ENCODE measurements at regions not wholly inside any gene's neighbourhood (a gene's known extent, or its start where the extent isn't known, plus 50 kb on each side); places are given as distances from the start of the nearest gene placed in this dataset.

DNA sequence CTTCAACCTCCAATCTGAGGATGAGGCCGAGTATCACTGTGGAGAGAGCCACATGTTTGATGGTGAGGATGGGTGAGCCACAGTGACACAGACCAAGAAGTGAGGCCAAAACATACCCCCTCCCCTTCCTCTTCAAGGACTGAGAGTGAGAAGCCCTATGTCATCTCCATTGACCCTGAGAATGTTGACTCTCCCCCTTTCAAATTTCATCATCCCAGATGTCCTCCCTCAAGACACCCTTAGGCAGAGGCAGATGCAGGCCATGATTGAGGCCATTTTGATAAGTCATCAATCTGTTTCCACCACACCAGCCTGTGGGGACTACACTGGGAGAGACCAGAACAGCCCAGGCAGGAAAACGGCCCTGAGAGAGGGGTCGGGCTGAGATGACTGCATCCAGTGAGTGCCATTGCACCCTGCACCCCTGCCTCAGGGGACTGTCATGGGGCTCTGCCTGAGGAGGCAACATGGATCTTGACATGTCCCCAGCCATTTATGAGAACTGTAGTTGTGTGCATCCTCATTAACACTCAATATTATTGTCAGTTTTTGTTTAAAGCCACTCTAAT, 84.2 kb upstream of the IGLL5 start:
- H3K4me1 Mint-ChIP-seq = peaks cover 6% of the 10 kb centered on the region
- H3K9me3 Mint-ChIP-seq = no peaks in the 10 kb centered on the region
- peaks cover 91% of the 10 kb centered on the region for H3K27me3 Mint-ChIP-seq (ENCODE audit: low read depth)
- DNase-seq (ENCODE audit: low read depth, low spot score) = no peak
- no peaks in the 10 kb centered on the region for H3K36me3 Mint-ChIP-seq (ENCODE audit: low read depth)
- H3K4me3 Mint-ChIP-seq = no peak overlapping the region
- H3K27ac Mint-ChIP-seq (ENCODE audit: unreplicated experiment) = no peak overlapping the region
- TF ChIP-seq, protein P1, sequence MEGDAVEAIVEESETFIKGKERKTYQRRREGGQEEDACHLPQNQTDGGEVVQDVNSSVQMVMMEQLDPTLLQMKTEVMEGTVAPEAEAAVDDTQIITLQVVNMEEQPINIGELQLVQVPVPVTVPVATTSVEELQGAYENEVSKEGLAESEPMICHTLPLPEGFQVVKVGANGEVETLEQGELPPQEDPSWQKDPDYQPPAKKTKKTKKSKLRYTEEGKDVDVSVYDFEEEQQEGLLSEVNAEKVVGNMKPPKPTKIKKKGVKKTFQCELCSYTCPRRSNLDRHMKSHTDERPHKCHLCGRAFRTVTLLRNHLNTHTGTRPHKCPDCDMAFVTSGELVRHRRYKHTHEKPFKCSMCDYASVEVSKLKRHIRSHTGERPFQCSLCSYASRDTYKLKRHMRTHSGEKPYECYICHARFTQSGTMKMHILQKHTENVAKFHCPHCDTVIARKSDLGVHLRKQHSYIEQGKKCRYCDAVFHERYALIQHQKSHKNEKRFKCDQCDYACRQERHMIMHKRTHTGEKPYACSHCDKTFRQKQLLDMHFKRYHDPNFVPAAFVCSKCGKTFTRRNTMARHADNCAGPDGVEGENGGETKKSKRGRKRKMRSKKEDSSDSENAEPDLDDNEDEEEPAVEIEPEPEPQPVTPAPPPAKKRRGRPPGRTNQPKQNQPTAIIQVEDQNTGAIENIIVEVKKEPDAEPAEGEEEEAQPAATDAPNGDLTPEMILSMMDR (conservative IDR thresholded peaks at IDR 0.05) = no peak

DNA sequence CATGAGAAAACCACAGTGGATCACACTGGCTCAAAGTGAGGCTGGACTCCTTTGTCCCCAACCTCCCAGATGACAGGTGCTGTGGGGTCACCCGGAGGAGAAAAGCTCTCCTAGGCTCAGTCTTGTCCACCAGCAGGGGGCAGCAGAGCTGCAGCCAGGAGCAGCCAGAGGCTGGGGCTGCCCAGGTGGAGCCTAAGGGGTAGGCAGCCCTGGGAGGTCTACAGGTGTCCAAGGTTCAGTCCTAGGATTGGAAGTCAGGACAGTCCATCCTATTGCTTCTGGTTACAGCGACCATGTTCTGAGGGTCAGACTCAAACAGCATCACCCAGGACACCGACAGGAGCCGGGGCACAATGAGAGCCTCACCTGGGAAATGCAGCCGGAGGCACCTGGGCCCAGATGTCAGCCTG, 77.6 kb upstream of the IGLL5 start:
- Mint-ChIP-seq H3K9me3 (no peaks in the 10 kb centered on the region), H3K36me3 (ENCODE audit: low read depth) (no peaks in the 10 kb centered on the region), H3K27ac (ENCODE audit: unreplicated experiment) (no peak overlapping the region), H3K4me1 (peaks cover 12% of the 10 kb centered on the region), H3K4me3 (no peak overlapping the region), H3K27me3 (ENCODE audit: low read depth) (peaks cover 74% of the 10 kb centered on the region)
- peak; percentile 59 for DNase-seq (ENCODE audit: low read depth, low spot score)
- TF ChIP-seq, protein P1 (conservative IDR thresholded peaks at IDR 0.05) = peak; percentile 76

DNA sequence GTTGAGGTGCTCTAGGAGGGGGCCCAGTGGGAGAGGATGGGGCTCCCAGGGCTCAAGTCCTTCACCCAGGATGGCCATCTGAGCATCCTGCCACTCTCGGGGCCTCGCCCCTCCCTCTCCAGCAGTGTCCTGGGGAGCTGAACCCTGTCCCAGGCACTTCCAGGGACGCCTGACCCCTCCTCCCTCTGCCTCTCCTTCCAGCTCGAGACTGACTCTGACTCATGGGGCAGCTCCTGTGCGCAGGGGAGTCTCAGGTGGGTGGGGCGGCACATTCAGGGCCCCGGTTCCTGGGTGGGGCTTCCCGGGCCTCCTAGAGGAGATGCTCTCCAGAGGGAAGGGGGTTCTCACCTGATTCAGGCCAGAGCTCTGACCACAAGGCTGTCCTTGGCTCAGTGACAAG, 77.1 kb upstream of the IGLL5 start:
- Mint-ChIP-seq H3K36me3 (ENCODE audit: low read depth) (no peaks in the 10 kb centered on the region), H3K9me3 (no peaks in the 10 kb centered on the region), H3K4me3 (no peak overlapping the region), H3K27me3 (ENCODE audit: low read depth) (peaks cover 70% of the 10 kb centered on the region), H3K4me1 (peaks cover 12% of the 10 kb centered on the region), H3K27ac (ENCODE audit: unreplicated experiment) (no peak overlapping the region)
- TF ChIP-seq, protein P1 (conservative IDR thresholded peaks at IDR 0.05) = no peak
- no peak for DNase-seq (ENCODE audit: low read depth, low spot score)

DNA sequence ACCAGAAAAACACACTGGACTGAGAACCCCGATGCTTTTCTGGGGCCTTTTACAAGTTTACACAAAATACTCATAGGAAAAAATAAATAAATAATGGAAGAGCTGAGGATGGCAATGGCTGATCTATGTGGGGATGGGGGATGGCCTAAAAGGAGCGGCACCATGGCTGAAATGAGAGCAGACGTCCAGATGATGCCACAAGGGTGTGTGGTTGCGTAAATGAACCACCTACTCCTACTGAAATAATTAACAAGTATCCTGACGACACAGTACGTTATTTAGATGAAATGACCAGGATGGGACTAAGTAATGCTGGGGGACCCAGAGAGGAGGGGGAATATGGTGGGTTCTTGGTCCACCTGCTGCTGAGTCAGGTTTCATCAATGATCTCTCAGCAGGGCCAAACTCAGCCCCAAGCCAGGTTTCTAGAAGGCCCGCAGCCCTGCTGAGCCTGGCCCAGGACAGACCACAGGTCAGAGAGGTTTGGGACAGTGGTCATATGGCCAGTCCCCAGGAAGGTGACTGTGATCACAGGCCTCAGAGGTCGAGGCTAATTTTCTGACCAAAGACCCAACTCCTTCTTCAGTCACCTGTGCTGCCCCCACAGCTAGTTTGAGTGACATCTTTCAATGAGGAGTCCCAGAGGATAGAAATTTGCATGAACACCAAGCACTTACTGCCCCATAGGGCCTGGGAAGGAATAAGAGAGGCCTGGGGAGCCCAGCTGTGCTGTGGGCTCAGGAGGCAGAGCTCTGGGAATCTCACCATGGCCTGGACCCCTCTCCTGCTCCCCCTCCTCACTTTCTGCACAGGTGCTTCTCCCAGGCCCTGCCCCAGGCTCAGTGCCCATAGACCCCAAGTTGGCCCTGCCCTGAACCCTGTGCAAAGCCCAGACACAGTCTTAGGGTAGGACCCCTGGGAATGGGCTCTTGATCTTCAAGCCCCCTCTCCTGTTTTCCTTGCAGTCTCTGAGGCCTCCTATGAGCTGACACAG, 76.3 kb upstream of the IGLL5 start:
- Mint-ChIP-seq H3K27ac (ENCODE audit: unreplicated experiment) (no peak overlapping the region), H3K36me3 (ENCODE audit: low read depth) (no peaks in the 10 kb centered on the region), H3K4me1 (peaks cover 12% of the 10 kb centered on the region), H3K27me3 (ENCODE audit: low read depth) (peaks cover 70% of the 10 kb centered on the region), H3K4me3 (no peak overlapping the region), H3K9me3 (no peaks in the 10 kb centered on the region)
- no peak for DNase-seq (ENCODE audit: low read depth, low spot score)
- TF ChIP-seq, protein P1 (conservative IDR thresholded peaks at IDR 0.05) = no peak

DNA sequence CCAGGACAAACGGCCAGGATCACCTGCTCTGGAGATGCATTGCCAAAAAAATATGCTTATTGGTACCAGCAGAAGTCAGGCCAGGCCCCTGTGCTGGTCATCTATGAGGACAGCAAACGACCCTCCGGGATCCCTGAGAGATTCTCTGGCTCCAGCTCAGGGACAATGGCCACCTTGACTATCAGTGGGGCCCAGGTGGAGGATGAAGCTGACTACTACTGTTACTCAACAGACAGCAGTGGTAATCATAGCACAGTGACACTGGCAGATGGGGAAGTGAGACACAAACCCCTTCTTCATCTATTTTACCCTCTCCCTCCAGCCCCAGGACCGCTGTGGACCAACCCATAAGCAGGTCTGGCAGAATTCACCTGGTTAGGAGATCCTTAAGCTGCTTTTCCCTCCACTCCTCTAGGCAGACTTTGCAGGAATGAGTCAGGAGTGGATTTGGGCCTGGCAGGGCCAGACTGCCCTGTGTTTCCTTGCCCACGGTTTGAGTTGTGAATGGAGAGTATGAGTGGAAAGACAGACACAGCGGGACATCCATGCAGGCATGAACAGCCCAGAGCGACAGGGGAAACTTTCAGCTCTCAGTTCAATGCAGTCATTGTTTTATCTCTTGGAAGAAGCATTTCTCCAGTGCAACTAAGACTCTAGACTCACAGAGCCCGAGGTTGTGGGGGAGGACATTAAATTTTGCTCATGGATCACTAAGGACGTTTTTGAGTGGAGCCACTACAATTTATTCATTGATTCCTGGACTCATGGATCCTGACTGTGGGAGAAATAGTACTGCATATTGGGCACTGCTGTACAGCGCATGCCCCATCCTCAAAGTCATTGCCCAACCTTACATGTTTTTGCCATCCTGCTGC, 75.3 kb upstream of the IGLL5 start:
- H3K4me3 Mint-ChIP-seq = no peak overlapping the region
- TF ChIP-seq, protein P1 (conservative IDR thresholded peaks at IDR 0.05) = no peak
- no peaks in the 10 kb centered on the region for H3K9me3 Mint-ChIP-seq
- H3K27me3 Mint-ChIP-seq (ENCODE audit: low read depth) = peaks cover 70% of the 10 kb centered on the region
- peaks cover 6% of the 10 kb centered on the region for H3K4me1 Mint-ChIP-seq
- H3K27ac Mint-ChIP-seq (ENCODE audit: unreplicated experiment) = no peak overlapping the region
- no peaks in the 10 kb centered on the region for H3K36me3 Mint-ChIP-seq (ENCODE audit: low read depth)
- no peak for DNase-seq (ENCODE audit: low read depth, low spot score)

Measured in neural crest cell (in vitro differentiated cells).